ENCODE measurements at regions not wholly inside any gene's neighbourhood (a gene's known extent, or its start where the extent isn't known, plus 50 kb on each side); places are given as distances from the start of the nearest gene placed in this dataset.

DNA sequence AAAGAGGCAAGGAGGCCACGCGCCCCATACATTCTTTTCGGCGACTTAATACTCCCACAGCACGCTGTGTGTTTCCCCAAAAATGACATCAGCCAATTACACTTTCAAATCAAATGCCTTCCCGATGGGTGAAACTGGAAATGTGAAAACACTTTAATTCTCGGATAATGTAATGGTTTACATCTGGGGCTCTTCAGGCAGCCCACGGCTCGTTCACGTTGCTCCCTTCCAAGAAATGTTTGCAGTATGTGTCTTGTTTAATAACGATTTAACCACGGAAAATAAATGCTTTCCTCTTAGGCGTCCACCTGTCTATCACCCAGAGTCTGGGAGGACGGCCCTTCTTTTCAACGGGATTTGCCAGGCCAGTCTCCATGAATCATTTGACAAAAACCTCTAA lies 272.5 kb downstream of the SHOX start (continued):
- TF ChIP-seq HDAC2 (IDR thresholded peaks at IDR 0.05; ENCODE audit: borderline replicate concordance in 1 of 2, low read depth in 2 of 2, low read length in 2 of 2) = no peak
- TF ChIP-seq TCF12 (IDR thresholded peaks at IDR 0.05; ENCODE audit: low read depth, low read length) = no peak
- TF ChIP-seq GTF2F1 (IDR thresholded peaks at IDR 0.05; ENCODE audit: borderline replicate concordance, low read depth, low read length) = no peak
- TF ChIP-seq FOSL1 (IDR thresholded peaks at IDR 0.05; ENCODE audit: insufficient read depth, low read depth, low read length) = no peak
- no peak for TF ChIP-seq SAP30 (IDR thresholded peaks at IDR 0.05; ENCODE audit: insufficient read depth, insufficient replicate concordance, low read length)

All from H1 (cell line).